Coronary artery (tissue), 2 donors: ENCODE measurements at regions not wholly inside any gene's neighbourhood (a gene's known extent, or its start where the extent isn't known, plus 50 kb on each side); places are given as distances from the start of the nearest gene placed in this dataset.
"Not testable (repeated sequence)": the region's sequence is repeated elsewhere in the genome, so short reads cannot be mapped to it uniquely, and the experiment has no call there.

Experiments
- DNase-seq: peaks from one replicate; pipeline ENCODE4 v3.0.0-alpha.2; 2017; ENCODE audit warnings: low spot score
- H3K27ac ChIP-seq, 2 donors: fragments of 200-600 bp; sonication (generic); one replicate each; pipeline ENCODE4 v1.5.1; 2016 to 2019
- H3K4me3 ChIP-seq: fragments of 200-600 bp; sonication (generic); 2 replicates; pipeline ENCODE4 v1.5.1; 2016; ENCODE audit warnings: mild to moderate bottlenecking, moderate library complexity
- TF ChIP-seq, protein P1 (sequence below): fragments of 200-600 bp; sonication (generic); IDR thresholded peaks from one replicate; pipeline ENCODE4 v1.5.1; 2019; ENCODE audit warnings: antibody characterized with exemption

DNA sequence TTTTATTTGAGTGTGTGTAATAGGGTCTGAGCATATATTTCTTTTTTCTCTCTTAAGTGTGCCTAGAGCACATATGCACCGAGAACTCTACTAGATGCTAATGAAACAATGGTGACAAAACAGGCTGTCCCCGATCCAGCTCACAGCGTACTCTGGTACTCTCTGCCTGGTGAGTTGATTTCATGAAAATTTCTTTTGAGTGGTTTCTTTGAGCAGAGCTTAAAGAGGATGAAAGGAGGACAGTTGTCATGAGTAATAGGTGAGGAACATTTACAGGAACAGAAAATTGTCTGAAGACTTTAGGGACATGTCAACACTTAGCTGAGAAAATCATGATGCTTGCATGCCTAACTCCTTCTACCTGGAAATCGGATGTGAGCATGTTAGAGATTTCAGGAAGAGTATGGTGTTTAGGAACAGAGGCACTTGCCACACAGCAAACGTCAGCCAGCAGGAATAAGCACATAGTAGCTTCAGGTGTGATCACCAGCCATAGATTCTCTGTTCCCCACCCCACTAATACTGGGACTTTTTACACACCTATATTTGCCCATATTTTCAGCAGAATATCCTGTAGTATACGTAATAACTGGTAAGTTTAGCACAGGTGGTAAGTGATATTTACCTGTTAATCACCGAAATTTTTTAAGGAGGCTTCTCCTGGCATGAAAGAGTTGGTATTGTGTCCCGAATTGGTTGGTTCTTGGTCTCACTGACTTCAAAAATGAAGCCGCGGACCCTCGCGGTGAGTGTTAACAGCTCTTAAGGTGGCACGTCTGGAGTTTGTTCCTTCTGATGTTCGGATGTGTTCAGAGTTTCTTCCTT, 111.1 kb downstream of the ZNF330 start:
- TF ChIP-seq, protein P1, sequence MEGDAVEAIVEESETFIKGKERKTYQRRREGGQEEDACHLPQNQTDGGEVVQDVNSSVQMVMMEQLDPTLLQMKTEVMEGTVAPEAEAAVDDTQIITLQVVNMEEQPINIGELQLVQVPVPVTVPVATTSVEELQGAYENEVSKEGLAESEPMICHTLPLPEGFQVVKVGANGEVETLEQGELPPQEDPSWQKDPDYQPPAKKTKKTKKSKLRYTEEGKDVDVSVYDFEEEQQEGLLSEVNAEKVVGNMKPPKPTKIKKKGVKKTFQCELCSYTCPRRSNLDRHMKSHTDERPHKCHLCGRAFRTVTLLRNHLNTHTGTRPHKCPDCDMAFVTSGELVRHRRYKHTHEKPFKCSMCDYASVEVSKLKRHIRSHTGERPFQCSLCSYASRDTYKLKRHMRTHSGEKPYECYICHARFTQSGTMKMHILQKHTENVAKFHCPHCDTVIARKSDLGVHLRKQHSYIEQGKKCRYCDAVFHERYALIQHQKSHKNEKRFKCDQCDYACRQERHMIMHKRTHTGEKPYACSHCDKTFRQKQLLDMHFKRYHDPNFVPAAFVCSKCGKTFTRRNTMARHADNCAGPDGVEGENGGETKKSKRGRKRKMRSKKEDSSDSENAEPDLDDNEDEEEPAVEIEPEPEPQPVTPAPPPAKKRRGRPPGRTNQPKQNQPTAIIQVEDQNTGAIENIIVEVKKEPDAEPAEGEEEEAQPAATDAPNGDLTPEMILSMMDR, result no peak
- Histone ChIP-seq H3K4me3 (no peak overlapping the region), H3K27ac (no peak overlapping the region)
- no peak for DNase-seq

DNA sequence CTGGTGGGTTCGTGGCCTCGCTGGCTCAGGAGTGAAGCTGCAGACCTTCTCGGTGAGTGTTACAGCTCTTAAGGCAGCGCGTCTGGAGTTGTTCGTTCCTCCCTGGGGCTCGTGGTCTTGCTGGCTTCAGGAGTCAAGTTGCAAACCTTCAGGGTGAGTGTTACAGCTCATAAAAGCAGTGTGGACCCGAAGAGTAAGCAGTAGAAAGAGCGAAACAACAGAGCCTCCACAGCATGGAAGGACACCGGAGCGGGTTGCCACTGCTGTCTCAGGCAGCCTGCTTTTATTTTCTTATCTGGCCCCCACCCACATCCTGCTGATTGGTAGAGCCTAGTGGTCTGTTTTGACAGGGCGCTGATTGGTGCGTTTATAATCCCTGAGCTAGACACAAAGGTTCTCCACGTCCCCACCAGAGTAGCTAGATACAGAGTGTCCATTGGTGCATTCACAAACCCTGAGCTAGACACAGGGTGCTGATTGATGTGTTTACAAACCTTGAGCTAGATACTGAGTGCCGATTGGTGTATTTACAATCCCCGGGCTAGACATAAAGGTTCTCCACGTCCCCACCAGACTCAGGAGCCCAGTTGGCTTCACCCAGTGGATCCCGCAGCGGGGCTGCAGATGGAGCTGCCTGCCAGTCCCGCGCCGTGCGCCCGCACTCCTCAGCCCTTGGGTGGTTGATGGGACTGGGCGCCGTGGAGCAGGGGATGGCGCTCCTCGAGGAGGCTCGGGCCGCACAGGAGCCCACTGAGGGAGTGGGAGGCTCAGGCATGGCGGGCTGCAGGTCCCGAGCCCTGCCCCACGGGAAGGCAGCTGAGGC, 111.9 kb downstream of the ZNF330 start:
- DNase-seq, result not testable (repeated sequence)
- H3K27ac ChIP-seq, result peak overlapping the region; percentile 70 to 76
- peak overlapping the region; percentile 69 for H3K4me3 ChIP-seq

DNA sequence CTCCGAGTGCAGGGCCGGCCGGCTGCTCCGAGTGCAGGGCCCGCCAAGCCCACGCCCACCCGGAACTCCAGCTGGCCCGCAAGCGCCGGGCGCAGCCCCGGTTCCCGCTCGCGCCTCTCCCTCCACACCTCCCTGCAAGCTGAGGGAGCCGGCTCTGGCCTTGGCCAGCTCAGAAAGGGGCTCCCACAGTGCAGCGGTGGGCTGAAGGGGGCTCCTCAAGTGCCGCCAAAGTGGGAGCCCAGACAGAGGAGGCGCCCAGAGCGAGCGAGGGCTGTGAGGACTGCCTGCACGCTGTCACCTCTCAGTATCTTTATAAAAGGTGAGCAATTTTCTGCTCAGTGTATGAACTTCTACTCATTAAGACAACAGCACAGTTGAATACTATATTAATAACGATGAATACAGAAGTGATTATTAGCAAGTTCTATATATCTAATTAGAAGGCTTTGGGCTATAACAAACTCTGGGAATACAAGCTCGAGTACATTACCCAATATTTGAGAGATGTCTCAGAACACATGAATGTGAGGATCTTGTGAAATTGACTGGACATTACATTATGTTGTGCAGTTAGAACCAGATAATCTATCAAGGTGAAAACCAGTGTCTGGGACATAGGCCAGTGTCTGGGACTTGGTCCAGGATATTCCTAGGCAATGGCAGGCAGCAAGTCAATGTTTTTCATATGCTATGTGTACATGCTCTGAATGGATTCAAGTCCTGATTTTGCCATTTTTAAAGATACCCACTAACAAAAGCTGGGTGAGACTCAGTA, 112.9 kb downstream of the ZNF330 start:
- DNase-seq, result not testable (repeated sequence)
- peak overlapping the region; percentile 70 to 76 for H3K27ac ChIP-seq

GRCh38 chr4:141335166-141335565, 114.5 kb downstream of the ZNF330 start:
- no peak overlapping the region for H3K4me3 ChIP-seq
- TF ChIP-seq, protein P1, result no peak
- no peak for DNase-seq
- peak overlapping the region in 1 of 2 donors; percentile 34 for H3K27ac ChIP-seq

More for the DNA sequence above, 112.9 kb downstream of the ZNF330 start:
- peak overlapping the region; percentile 69 for H3K4me3 ChIP-seq

- no peak for DNase-seq
- H3K4me3 ChIP-seq, result no peak overlapping the region
- H3K27ac ChIP-seq, result no peak overlapping the region
- TF ChIP-seq, protein P1, result no peak
Observed at GRCh38 chr4:141338238-141338637, 117.5 kb downstream of the ZNF330 start.

DNA sequence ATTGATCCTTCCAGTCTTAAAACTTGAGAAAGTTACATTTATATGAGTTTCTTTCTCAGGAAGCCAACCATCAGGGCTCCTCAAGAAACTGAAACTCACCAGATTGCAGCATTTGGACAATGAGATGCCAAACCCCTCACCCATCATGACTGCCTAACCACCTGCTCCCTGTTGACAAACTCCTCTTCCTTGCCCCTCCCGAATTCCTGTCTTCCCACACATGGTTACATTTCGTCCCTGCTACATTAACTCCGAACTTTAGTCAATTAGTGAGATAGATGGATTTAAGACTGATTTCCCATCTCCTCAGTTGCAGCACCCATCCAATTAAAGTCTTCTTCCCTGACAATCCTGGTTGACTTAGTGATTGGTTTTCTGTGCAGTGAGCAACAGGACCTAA, 118.7 kb downstream of the ZNF330 start:
- H3K27ac ChIP-seq, result no peak overlapping the region
- no peak for DNase-seq
- TF ChIP-seq, protein P1, result no peak
- no peak overlapping the region for H3K4me3 ChIP-seq

DNA sequence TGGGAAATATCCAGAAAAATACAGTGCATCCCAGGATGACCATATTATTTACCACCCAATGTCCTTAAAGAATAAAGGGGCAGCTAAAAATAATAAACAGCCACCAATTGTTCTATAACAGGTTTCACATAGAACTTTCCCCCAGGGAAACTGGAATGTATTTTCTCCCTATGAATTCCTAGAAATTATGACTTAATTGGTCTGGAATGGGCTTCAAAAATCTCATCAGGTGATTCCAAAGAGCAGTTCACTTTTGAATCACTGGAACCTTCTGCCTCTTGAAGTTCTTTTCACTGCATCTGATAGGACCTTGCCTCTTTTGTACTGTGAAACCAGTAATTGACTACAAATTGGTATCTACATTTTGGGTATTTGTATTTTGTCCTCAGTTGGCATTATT, 119.3 kb downstream of the ZNF330 start:
- TF ChIP-seq, protein P1, result no peak
- H3K27ac ChIP-seq, result no peak overlapping the region
- no peak overlapping the region for H3K4me3 ChIP-seq
- DNase-seq, result no peak
